ENCODE measurements at regions not wholly inside any gene's neighbourhood (a gene's known extent, or its start where the extent isn't known, plus 50 kb on each side); places are given as distances from the start of the nearest gene placed in this dataset.
"Not testable (repeated sequence)": the region's sequence is repeated elsewhere in the genome, so short reads cannot be mapped to it uniquely, and the experiment has no call there.

DNA sequence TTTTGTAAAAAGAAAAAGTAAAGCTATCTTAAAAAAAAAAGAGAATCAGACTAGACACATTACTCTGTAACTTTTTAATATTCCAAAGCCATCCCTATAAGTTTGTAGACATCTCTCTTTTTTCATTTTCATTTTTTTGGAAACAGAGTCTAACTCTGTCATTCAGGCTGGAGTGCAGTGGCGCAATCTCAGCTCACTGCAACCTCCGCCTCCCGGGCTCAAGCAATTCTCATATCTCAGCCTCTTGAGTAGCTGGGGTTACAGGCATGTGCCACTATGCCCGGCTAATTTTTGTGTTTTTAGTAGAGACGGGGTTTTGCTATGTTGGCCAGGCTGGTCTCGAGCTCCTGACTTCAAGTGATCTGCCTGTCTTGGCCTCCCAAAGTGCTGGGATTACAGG is 51.4 kb upstream of the ANKH start:
- TF ChIP-seq FOS (IDR thresholded peaks at IDR 0.05; ENCODE audit: low read depth, low read length); RFX5 (IDR thresholded peaks at IDR 0.05; ENCODE audit: low read depth, low read length); POLR2A (IDR thresholded peaks at IDR 0.05; ENCODE audit: low read depth, low read length); BHLHE40 (IDR thresholded peaks at IDR 0.05; ENCODE audit: low read depth, low read length); SMC3 (IDR thresholded peaks at IDR 0.05; ENCODE audit: low read depth, low read length); CHD1 (IDR thresholded peaks at IDR 0.05; ENCODE audit: low read depth, low read length); MAFK (IDR thresholded peaks at IDR 0.05; ENCODE audit: low read depth, low read length); RAD21 (IDR thresholded peaks at IDR 0.05; ENCODE audit: low read length); MAZ (IDR thresholded peaks at IDR 0.05; ENCODE audit: borderline replicate concordance, low read depth, low read length); RCOR1 (IDR thresholded peaks at IDR 0.05; ENCODE audit: insufficient replicate concordance, low read length); MXI1 (IDR thresholded peaks at IDR 0.05; ENCODE audit: borderline replicate concordance, low read depth, low read length): not testable (repeated sequence)
- TF ChIP-seq, protein P1, sequence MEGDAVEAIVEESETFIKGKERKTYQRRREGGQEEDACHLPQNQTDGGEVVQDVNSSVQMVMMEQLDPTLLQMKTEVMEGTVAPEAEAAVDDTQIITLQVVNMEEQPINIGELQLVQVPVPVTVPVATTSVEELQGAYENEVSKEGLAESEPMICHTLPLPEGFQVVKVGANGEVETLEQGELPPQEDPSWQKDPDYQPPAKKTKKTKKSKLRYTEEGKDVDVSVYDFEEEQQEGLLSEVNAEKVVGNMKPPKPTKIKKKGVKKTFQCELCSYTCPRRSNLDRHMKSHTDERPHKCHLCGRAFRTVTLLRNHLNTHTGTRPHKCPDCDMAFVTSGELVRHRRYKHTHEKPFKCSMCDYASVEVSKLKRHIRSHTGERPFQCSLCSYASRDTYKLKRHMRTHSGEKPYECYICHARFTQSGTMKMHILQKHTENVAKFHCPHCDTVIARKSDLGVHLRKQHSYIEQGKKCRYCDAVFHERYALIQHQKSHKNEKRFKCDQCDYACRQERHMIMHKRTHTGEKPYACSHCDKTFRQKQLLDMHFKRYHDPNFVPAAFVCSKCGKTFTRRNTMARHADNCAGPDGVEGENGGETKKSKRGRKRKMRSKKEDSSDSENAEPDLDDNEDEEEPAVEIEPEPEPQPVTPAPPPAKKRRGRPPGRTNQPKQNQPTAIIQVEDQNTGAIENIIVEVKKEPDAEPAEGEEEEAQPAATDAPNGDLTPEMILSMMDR (conservative IDR thresholded peaks at IDR 0.05; ENCODE audit: low read depth, low read length) = not testable (repeated sequence)
- TF ChIP-seq, protein P2, sequence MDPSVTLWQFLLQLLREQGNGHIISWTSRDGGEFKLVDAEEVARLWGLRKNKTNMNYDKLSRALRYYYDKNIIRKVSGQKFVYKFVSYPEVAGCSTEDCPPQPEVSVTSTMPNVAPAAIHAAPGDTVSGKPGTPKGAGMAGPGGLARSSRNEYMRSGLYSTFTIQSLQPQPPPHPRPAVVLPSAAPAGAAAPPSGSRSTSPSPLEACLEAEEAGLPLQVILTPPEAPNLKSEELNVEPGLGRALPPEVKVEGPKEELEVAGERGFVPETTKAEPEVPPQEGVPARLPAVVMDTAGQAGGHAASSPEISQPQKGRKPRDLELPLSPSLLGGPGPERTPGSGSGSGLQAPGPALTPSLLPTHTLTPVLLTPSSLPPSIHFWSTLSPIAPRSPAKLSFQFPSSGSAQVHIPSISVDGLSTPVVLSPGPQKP (IDR thresholded peaks at IDR 0.05; ENCODE audit: borderline replicate concordance, low read depth, low read length) = not testable (repeated sequence)
- TF ChIP-seq, protein P3, sequence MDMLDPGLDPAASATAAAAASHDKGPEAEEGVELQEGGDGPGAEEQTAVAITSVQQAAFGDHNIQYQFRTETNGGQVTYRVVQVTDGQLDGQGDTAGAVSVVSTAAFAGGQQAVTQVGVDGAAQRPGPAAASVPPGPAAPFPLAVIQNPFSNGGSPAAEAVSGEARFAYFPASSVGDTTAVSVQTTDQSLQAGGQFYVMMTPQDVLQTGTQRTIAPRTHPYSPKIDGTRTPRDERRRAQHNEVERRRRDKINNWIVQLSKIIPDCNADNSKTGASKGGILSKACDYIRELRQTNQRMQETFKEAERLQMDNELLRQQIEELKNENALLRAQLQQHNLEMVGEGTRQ (IDR thresholded peaks at IDR 0.05; ENCODE audit: low read depth, low read length) = not testable (repeated sequence)

Measured in IMR-90 (cell line).